Stimulated activated CD4-positive, alpha-beta T cell treated with anti-CD3 and anti-CD28 coated beads, TNF-alpha, amount 100 ng/mL, for 4 hours (primary cell): ENCODE measurements at regions not wholly inside any gene's neighbourhood (a gene's known extent, or its start where the extent isn't known, plus 50 kb on each side); places are given as distances from the start of the nearest gene placed in this dataset.
"Not testable (repeated sequence)": the region's sequence is repeated elsewhere in the genome, so short reads cannot be mapped to it uniquely, and the experiment has no call there.

Experiments used
- DNase-seq, 3 experiments: peaks; one replicate each; pipeline ENCODE4 v3.0.0-alpha.2; 2020; ENCODE audit warnings: low read depth in 3 of 3

DNA sequence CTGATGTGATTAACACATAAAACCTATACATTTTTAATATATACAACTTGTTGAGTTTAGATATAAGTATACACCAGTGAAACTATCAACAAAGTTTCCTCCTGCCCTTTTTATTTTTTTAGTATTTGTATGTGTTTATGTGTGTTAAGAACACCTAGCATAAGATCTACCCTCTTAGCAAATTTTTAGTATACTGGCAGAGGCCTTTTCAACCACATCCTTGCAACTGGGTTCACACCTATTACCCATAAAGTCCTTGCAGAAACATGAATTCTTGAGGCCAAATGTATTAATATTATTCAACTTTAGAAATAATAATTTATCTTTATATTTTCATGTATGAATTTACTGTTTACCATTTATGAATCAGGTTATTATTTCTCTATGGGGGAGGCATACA, 119.7 kb upstream of the CRIM1 start:
- no peak for DNase-seq

DNA sequence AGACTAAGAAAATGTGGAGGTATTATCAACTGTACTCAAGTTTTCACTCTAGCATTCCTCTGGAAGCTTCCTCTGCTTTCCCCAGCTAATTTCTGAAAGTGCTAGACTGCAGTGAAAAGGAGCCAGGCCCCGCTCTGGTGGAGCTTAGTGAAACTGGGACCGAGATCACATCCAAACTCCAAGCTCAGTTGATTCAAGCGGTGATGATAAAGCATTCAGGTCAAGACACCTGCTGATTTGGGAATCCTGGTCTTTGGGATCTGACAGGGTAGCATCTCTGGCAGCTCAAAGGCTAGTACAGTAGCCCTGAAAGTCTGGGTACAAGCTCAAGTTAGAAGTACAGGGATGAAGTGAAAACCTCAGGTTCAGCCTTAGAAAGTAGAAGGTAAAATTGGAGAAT, 120.2 kb upstream of the CRIM1 start:
- no peak for DNase-seq

DNA sequence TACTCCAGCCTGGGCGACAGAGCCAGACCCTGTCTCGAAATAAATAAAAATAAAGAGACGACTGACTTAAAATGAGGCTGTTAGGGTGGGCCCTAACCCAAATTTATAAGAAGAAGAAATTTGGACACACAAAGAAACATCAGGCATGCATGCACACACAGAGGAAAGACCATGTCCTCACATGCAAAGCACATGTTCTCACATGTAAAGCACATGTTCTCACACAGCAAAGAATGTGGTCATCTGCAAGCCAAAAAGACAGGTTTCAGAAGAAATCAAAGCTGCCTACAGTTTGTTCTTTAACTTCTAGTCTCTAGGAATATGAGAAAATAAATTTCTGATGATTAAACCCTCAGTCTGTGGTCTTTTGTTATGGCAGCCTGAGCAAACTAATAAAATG, 132.3 kb upstream of the CRIM1 start:
- no peak for DNase-seq

DNA sequence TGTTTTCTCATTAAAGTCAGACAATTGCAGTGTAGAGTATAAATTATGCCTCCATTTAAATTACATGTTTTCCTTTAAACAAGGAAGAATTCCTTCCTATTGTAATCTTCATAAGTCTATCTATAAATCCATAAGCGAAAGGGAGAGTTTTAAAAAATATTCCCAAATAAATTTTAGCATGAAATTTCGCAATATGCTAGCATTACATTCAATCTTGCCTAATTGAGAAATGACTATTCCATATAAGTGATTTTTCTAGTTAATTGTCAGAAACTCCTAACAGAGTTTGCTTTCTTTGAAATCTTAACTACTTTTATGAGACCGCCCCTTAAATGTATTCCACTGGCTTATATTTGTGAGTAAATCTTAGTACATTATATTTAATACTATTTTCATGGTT, 133.1 kb upstream of the CRIM1 start:
- no peak for DNase-seq

DNA sequence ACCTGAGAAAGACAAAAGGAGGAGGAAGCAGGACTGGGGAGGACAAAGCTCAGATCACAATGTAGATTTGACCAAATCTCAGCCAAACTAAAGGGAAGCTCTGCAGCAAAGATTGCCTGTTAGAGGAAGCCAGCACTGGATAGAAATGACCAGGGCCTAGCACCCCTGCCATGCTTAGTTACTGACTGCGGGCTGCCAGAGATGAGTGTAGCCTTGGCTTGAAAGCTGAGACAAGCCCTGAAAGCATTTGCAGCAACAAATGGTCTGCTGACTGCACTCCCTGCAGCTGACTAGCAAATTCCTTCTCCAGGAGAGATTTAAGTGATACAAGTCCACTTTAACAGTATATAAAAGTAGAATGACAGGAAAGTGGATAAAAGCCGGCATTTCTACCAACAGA, 140.9 kb upstream of the CRIM1 start:
- no peak for DNase-seq

DNA sequence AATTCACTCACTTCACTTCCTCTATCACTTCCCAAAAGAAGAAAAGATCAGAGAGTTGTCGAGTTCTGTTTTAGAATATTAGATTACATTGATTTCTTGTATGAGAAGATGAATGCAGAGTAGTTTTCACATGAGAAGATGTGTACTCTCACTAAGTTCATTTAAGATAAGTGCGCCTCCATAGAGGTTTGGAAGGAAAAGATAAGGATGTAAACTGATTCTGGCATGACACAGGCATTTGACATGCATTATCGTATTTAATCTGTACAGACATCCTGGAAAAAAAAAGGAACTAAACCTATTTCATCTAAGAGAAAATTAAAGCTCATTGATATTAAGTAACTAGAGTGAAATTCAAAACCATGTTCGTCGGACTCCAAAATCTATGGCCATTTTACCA, 152.2 kb upstream of the CRIM1 start:
- no peak for DNase-seq

DNA sequence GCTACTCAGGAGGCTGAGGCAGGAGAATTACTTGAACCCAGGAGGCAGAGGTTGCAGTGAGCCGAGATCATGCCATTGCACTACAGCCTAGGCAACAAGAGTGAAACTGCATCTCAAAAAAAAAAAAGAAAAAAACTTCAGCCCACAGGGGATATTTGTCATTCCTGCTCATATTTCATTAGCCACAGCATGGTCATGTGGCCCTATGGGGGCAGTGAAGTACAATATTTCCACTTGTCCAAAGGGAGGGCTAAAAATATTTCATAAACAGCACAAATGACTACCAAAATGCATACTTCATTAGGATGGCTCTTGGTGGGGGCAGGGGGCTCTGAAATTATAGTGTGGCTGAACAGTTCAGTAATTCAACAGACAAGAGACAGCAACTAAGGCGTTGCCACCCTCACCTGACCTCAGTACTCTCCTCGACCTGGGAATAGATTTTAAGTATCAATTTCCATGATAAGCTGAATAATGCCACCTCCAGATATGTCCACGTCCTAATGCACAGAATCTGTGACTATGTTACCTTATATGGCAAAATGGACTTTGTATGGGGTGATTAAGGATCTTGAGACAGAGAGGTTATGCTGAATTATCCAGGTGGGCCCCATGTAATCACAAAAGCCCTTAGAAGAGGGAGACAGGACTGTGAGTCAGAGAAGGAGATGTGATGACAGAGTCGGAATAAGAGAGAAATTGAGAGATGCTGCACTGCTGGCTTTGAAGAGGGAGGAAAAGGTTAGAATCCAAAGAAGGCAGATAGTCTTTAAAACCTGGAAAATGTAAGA, 158.2 kb upstream of the CRIM1 start:
- no peak for DNase-seq

DNA sequence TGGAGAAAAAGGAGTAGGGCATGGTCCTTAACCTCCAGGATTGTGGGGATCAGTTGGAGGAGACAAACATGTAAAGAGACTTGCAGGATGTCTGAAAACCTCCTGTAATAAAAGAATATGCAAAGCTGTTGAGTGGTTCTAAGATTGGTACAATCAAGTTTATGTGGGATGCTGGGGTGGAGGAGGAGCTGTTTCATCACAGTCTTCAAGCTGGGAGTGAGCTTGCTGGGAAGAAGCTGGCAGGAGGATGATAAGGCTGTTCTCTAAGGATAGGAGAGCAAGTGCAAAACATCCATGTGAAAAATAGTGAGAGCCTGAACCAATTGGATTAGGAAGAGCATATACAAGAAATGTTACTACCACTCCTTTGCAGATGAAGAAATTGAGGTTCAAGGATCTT, 161.9 kb upstream of the CRIM1 start:
- no peak for DNase-seq

DNA sequence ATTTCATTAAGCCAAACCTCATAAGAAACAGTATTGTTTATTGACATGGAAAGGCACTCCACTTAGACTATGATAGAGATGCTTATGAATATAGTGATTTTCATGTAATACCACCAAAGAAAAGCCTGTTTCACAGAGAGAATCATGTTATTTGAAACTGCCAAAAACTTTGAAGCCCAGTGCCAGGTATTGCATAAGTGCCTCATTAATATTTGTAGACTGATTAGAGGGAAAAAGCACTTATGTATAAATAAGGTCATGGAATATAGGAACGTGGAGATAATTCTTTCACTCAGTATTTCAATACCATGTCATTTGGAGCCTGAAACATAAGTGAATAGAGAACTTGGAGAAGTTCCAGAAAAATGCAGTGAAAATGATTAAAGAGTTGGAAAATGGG, 162.6 kb upstream of the CRIM1 start:
- no peak for DNase-seq

DNA sequence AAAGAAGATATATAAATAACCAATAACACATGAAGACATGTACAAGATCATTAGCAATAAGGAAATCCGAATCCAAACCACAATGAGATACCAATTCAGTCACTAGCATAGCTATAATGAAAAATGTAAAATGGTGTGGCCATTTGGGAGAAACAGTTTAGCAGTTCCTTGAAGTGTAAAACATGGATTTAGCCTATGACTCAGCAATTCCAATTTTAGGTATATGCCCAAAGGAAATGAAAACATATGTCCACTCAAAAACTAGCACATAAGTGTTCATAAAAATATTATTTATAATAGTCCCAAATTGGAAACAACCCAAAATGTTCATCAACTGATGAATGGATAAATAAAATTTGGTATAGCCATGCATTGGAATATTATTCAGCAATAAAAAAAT, 165.5 kb upstream of the CRIM1 start:
- no peak for DNase-seq

DNA sequence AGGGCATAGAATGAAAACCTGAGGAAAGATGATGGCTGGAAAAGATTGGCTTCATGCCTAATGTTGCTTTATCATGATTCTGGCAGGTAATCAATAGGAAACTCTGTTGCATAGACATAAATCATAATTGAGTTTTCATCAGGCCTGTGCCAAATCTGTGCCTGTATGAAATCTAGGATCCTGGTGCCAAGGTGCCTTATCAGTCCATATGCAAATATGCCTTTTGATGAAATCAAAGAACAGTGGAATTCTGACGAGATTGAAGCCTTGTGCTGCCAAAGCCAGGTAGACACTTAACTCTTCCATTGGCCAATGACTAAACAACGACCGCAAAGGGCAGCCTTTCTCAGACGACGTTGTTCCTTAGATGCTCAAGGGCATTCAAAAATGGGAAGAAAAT, 170.0 kb upstream of the CRIM1 start:
- DNase-seq: no peak

DNA sequence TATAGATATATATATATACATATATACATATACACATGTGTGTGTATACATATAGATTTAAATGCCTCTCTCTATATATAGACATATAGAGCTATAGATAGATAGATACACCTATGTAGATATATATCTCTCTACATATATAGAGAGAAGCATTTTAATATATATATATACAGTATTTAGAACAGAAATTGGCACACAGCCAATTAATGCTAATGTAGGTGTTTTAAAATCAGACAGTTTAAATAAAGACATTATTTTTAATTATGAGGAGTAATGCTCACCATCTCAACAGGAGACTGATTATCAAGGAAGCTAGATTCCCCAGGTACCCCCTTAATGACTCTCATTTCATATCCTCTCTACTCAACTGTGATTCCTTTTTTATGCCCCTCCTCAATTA, 170.7 kb upstream of the CRIM1 start:
- no peak for DNase-seq

DNA sequence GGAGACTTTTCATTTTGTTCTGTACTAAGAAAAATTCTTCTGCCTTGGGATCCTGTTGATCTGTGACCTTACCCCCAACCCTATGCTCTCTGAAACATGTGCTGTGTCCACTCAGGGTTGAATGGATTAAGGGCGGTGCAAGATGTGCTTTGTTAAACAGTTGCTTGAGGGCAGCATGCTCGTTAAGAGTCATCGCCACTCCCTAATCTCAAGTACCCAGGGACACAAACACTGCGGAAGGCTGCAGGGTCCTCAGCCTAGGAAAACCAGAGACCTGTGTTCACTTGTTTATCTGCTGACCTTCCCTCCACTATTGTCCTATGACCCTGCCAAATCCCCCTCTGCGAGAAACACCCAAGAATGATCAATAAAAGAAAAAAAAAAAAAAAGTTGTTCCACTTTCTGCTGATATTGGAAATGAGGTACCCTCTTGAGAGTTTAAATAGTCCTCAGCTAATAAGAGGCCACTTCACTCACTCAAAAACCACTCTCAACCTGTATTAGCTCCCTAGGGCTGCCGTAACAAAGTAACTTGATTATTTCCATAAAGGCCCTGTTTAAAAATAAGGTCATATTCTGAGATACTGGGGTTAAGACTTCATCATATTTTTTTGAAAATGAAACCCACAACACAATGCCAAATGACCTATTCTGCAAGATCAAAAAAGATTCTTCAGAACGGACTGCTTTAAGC, 174.6 kb upstream of the CRIM1 start:
- DNase-seq: not testable (repeated sequence)

DNA sequence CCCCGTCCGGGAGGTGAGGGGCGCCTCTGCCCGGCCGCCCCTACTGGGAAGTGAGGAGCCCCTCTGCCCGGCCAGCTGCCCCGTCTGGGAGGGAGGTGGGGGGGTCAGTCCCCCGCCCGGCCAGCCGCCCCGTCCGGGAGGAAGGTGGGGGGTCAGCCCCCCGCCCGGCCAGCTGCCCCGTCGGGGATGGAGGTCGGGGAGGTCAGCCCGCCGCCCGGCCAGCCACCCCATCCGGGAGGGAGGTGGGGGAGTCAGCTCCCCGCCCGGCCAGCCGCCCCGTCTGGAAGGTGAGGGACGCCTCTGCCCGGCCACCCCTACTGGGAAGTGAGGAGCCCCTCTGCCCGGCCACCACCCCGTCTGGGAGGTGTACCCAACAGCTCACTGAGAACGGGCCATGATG, 175.3 kb upstream of the CRIM1 start:
- DNase-seq: not testable (repeated sequence)

DNA sequence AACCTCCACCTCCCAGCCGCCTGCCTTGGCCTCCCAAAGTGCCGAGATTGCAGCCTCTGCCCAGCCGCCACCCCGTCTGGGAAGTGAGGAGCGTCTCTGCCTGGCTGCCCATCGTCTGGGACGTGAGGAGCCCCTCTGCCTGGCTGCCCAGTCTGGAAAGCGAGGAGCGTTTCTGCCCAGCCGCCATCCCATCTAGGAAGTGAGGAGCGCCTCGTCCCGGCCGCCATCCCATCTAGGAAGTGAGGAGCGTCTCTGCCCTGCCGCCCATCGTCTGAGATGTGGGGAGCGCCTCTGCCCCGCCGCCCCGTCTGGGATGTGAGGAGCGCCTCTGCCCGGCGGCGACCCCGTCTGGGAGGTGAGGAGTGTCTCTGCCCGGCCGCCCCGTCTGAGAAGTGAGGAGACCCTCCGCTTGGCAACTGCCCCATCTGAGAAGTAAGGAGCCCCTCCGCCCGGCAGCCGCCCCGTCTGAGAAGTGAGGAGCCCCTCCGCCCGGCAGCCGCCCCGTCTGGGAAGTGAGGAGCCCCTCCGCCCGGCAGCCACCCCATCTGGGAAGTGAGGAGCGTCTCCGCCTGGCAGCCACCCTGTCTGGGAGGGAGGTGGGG, 175.8 kb upstream of the CRIM1 start:
- not testable (repeated sequence) for DNase-seq

DNA sequence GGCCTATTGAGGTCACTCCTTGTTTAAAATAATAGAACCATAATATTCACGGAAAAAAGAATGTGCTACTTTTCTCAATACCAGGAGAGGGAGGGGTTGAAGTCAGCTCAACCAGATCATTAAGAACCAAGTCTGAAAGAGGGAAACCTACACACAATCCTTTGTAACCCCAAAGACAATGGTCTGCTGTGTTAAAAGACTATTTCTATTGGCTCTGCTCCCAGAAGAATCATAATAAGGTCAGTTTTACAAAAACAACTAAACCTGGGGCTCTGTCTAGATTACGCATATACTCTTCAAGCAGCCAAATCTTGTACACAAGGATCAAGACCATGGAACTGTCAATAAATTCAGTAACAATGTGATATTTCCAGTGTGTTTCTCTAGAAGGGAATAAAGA, 177.2 kb upstream of the CRIM1 start:
- no peak for DNase-seq

DNA sequence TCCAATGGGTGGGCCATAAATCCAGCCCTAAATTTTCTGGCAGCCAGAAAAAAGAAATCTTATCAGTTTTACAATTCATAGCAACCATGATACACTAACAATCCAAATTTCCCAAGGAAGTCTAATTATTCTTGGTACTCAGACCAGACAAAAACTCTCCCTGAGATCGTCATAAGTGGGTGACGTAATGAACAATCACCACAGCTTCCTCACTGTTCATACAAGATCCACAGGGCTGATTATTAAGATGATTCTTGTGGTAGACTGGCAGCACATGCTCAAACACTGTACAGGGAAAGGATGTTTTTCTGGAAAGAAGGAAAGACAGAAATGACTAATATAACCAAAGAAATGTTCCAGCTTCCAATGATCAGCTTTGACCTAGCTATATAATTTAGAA, 178.3 kb upstream of the CRIM1 start:
- DNase-seq: no peak

DNA sequence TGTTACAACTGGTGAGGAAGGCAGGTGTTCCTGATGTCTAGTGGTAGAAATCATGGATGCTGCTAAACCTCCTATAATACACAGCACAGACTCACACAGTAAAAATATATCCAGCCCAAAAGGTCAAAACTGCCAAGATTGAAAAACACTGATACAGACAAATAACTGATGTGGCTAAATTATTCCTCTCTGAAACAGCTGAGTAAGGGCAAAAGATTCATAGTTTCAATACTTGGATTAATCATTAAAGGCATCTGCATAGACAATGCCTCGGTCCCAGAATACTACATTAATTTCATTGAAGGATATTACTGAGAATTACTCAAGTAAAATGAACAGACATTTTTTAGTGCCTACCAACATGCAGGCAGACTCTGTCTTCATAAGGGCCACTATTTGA, 180.7 kb upstream of the CRIM1 start:
- DNase-seq: no peak

DNA sequence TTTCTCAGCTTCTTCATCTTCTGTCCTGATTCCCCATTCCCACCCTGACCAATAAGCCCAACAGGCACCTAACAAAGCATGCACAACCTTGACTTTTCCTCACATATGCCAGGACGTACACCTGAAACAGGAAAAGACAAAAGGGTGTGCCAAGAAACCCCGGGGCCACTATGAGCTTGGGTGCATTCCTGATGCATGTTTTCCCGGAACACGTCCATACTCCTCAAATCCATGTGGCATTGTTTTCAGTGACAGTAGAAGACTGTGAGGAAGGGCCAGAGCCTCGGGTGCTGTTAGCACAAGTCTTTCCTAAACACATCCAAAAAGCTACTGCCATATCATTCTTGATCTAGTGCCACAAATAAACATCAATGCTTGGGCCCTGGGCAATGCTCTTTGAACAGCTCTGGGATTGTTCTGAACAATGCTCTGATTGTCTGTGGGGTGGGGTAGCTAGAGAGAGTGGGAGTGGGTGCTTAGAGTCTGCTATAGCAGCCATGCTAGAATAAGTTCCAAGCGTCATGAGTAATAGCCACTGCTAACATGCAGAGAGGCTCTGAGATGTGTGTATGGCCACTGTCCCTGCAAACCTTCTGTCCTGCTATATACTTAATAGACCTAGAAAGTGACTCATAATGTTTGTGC, 181.7 kb upstream of the CRIM1 start:
- DNase-seq: no peak

DNA sequence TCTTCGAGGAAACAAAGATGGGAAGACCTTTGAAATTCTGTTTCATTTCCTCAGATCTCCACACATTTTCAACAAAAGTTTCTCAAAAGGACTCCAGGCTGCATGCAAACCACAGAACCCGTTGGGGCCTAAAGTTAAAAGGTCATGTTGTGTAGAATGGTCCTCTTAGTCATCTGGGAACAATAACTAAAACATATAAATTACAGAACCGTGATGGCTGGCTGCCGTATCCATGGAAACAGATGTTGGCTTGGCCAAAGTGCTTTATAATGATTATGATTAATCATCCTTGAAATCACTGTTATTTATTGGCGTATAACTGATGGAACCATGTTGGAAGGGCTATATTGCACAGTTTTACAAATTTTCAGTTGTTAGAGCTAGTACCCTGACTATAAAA, 182.8 kb upstream of the CRIM1 start:
- DNase-seq: no peak

DNA sequence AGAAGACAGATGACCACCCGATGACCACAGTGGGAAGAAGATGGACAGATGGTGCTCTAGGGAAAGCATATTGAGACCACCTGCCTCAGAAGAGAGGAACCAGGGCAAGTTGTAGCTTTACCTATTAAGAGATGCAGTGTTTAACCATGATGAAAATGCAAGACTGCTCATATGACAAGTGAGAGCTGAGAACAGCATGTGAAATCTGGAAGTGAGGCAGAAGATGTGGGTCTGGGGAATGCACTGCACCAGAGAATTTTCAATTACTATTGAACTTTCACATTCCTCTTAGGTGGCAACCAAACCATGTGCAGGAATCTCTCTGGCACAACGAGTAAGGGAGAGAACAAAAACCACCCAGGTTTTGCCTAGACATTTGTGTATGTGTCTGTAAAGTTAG, 184.8 kb upstream of the CRIM1 start:
- no peak for DNase-seq

DNA sequence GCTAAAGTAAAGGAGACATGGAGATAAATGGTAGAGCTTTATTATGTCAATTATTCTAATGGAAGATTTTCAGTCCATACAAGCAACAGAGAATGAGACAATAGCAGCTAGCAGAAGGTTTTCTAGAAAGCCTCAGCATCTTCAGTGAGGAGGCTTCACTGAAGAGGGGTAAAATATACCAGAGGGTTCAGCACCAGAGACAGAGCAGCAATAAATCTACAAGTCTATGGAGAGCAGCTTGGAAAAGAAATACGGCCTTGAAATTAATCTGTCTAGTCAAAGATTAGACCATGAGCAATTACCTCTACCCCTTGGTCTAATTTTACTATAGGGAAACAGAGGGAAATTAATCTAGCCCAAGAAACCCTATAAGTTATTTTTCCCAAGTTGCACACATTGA, 185.7 kb upstream of the CRIM1 start:
- no peak for DNase-seq

DNA sequence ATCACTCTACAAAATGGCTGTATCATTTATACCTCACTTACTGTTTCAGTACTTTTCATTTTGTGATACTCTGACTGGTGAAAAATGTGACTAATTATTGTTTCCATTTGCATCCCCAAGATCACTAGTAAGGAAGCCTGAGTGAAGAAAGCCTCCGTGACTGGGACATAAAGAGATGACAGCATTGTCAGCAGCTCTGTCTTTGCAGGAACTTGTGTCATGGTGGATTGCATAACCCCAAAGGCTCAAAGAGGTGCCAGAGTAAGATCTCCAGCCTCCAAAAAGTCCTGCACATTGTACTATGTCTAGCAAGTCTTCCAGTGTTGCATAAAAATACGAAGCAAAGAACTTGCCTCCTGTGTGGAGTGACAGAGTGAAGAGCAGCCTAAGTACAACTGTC, 187.5 kb upstream of the CRIM1 start:
- DNase-seq: no peak
